Loucy (cell line): ENCODE measurements at regions not wholly inside any gene's neighbourhood (a gene's known extent, or its start where the extent isn't known, plus 50 kb on each side); places are given as distances from the start of the nearest gene placed in this dataset.

Experiments
- H2AFZ ChIP-seq: fragments of 200-600 bp; sonication (generic); 2 replicates; pipeline ENCODE4 v1.6.0; 2016; ENCODE audit warnings: antibody characterized with exemption, mild to moderate bottlenecking, low read length, moderate library complexity
- H3F3A ChIP-seq: fragments of 200-600 bp; 2 replicates; pipeline ENCODE4 v1.6.0; 2016; ENCODE audit warnings: antibody characterized with exemption, low read depth, mild to moderate bottlenecking
- H3K27me3 ChIP-seq: fragments of 200-600 bp; sonication (generic); 2 replicates; pipeline ENCODE4 v1.6.1; 2014; ENCODE audit warnings: low read length, mild to moderate bottlenecking; ENCODE audit not compliant: insufficient read depth, poor library complexity, severe bottlenecking
- H3K36me3 ChIP-seq: fragments of 200-600 bp; sonication (generic); 2 replicates; pipeline ENCODE4 v1.6.1; 2016; ENCODE audit warnings: low read length; ENCODE audit not compliant: insufficient read depth
- H3K4me1 ChIP-seq: fragments of 200-600 bp; sonication (generic); 2 replicates; pipeline ENCODE4 v1.5.1; 2014; ENCODE audit warnings: low read length, mild to moderate bottlenecking; ENCODE audit not compliant: insufficient read depth, poor library complexity, severe bottlenecking
- H3K4me2 ChIP-seq: fragments of 200-600 bp; sonication (generic); 2 replicates; pipeline ENCODE4 v1.6.0; 2014; ENCODE audit warnings: antibody characterized with exemption, low read length, low read depth, mild to moderate bottlenecking; ENCODE audit not compliant: poor library complexity, severe bottlenecking
- H3K4me3 ChIP-seq: fragments of 200-600 bp; sonication (generic); 2 replicates; pipeline ENCODE4 v1.5.1; 2014; ENCODE audit warnings: low read length, mild to moderate bottlenecking, mixed read lengths; ENCODE audit not compliant: poor library complexity, severe bottlenecking
- H3K79me2 ChIP-seq: fragments of 200-600 bp; sonication (generic); 2 replicates; pipeline ENCODE4 v1.6.1; 2014; ENCODE audit warnings: low read length; ENCODE audit not compliant: insufficient read depth
- H3K9ac ChIP-seq: fragments of 200-600 bp; sonication (generic); 2 replicates; pipeline ENCODE4 v1.6.0; 2014; ENCODE audit warnings: mild to moderate bottlenecking, low read depth, low read length, moderate library complexity; ENCODE audit not compliant: poor library complexity, severe bottlenecking
- H3K9me2 ChIP-seq: fragments of 200-600 bp; sonication (generic); replicated peaks from 2 replicates; pipeline ENCODE4 v1.6.1; 2016; ENCODE audit warnings: low read depth, low read length, mixed read lengths
- H3K9me3 ChIP-seq: fragments of 200-600 bp; sonication (generic); 2 replicates; pipeline ENCODE4 v1.6.1; 2014; ENCODE audit warnings: mild to moderate bottlenecking, antibody characterized with exemption, low read length, low read depth; ENCODE audit not compliant: insufficient read depth
- H4K20me1 ChIP-seq: fragments of 200-600 bp; sonication (generic); 2 replicates; pipeline ENCODE4 v1.6.0; 2014; ENCODE audit warnings: antibody characterized with exemption, low read length, mild to moderate bottlenecking; ENCODE audit not compliant: insufficient read depth, poor library complexity, severe bottlenecking
- CTCF ChIP-seq: fragments of 200-600 bp; sonication (generic); conservative IDR thresholded peaks from 2 replicates; pipeline ENCODE4 v1.5.1; 2014; ENCODE audit warnings: mild to moderate bottlenecking, antibody characterized with exemption, low read length
- EZH2phosphoT487 ChIP-seq: fragments of 200-600 bp; IDR thresholded peaks from 2 replicates; pipeline ENCODE4 v1.6.1; 2018; ENCODE audit warnings: antibody characterized with exemption, mild to moderate bottlenecking, moderate library complexity, borderline replicate concordance

- Histone ChIP-seq H3K4me2 (no peak overlapping the region), H3K9ac (no peak overlapping the region), H3K36me3 (no peaks in the 10 kb centered on the region), H3K4me1 (peaks cover 16% of the 10 kb centered on the region), H3K9me3 (no peaks in the 10 kb centered on the region), H3K27me3 (no peaks in the 10 kb centered on the region), H3F3A (no peaks in the 10 kb centered on the region), H2AFZ (no peak overlapping the region), H3K79me2 (no peaks in the 10 kb centered on the region), H3K4me3 (no peak overlapping the region), H3K9me2 (no peaks in the 10 kb centered on the region), H4K20me1 (no peaks in the 10 kb centered on the region)
- TF ChIP-seq EZH2phosphoT487 (no peak), CTCF (no peak)
These were observed 623.9 kb downstream of the BCOR start for GRCh38 chrX:39473812-39474211.

- Histone ChIP-seq H3K4me3 (no peak overlapping the region), H3K9ac (no peak overlapping the region), H4K20me1 (no peaks in the 10 kb centered on the region), H3K27me3 (no peaks in the 10 kb centered on the region), H3F3A (no peaks in the 10 kb centered on the region), H3K4me1 (peaks cover 24% of the 10 kb centered on the region), H3K4me2 (no peak overlapping the region), H2AFZ (no peak overlapping the region), H3K36me3 (no peaks in the 10 kb centered on the region), H3K79me2 (no peaks in the 10 kb centered on the region), H3K9me3 (no peaks in the 10 kb centered on the region), H3K9me2 (no peaks in the 10 kb centered on the region)
- TF ChIP-seq EZH2phosphoT487: no peak
- TF ChIP-seq CTCF: no peak
These were observed 622.4 kb downstream of the BCOR start for GRCh38 chrX:39475372-39475771.

- no peak overlapping the region for H3K4me3 ChIP-seq
- H4K20me1 ChIP-seq: no peaks in the 10 kb centered on the region
- H3K79me2 ChIP-seq: no peaks in the 10 kb centered on the region
- no peak for TF ChIP-seq EZH2phosphoT487
- TF ChIP-seq CTCF: no peak
- H3K9ac ChIP-seq: no peak overlapping the region
- H3K4me1 ChIP-seq: peaks cover 24% of the 10 kb centered on the region
- H3K27me3 ChIP-seq: no peaks in the 10 kb centered on the region
- no peaks in the 10 kb centered on the region for H3F3A ChIP-seq
- no peaks in the 10 kb centered on the region for H3K36me3 ChIP-seq
- no peak overlapping the region for H3K4me2 ChIP-seq
- H3K9me2 ChIP-seq: no peaks in the 10 kb centered on the region
- no peaks in the 10 kb centered on the region for H3K9me3 ChIP-seq
- H2AFZ ChIP-seq: no peak overlapping the region
These were observed 621.1 kb downstream of the BCOR start for GRCh38 chrX:39476604-39477021.
